ENCODE measurements at regions not wholly inside any gene's neighbourhood (a gene's known extent, or its start where the extent isn't known, plus 50 kb on each side); places are given as distances from the start of the nearest gene placed in this dataset.

DNA sequence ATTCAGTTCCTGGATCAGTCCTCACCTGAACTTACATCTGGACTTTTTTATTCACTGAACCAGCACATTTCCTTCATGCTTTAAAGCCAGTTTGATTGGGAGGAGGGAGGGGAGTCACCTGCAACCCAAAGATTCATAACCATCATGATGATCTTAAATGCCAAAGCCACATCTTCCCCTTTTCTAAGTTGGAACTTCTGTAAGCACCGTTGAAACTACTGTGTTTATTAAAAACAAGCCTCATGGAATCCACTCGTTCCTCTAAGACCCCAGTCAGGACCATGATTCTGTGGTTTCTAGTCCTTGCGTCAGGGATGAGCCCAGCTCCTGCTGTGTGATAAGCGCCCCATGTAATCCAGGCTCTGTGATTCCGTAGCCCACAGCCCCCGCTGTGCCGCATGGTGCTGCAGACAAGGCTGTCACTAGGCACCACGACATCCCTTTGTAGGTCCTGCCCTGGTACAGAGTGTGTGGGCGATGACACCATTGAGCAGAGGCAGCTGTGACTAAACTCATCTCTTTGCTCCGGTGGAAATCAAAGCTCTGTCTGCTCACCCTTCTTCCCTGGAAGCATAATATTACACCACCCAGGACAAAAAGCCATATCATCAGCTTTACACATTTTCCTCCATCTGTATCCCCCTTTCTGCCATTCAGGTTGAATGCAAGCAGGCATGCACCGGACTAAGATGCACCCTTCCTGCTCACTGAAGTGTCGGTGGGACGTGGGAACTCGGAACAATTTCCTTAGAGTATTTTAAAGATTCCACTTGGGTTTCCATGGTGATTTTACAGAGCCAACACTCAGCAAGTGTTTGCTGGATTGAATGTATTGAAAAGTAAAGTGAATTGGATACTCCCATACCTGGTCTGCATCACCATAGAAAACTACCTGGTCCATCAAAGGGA lies 132.0 kb upstream of the FSTL4 start:
- Mint-ChIP-seq H3K27me3 (peaks cover 29% of the 10 kb centered on the region), H3K27ac (no peak overlapping the region), H3K36me3 (ENCODE audit: insufficient read depth) (no peaks in the 10 kb centered on the region), H3K9me3 (ENCODE audit: low read depth) (no peaks in the 10 kb centered on the region), H3K4me1 (ENCODE audit: low read depth) (peaks cover 10% of the 10 kb centered on the region), H3K4me3 (ENCODE audit: low read depth) (no peak overlapping the region)
- TF ChIP-seq CTCF (IDR thresholded peaks at IDR 0.05; ENCODE audit: unreplicated experiment) = no peak
- no peak for DNase-seq (ENCODE audit: low spot score, unreplicated experiment)

- Mint-ChIP-seq H3K27me3 (peaks cover 22% of the 10 kb centered on the region), H3K27ac (no peak overlapping the region), H3K4me1 (ENCODE audit: low read depth) (peaks cover 10% of the 10 kb centered on the region), H3K4me3 (ENCODE audit: low read depth) (no peak overlapping the region), H3K9me3 (ENCODE audit: low read depth) (no peaks in the 10 kb centered on the region), H3K36me3 (ENCODE audit: insufficient read depth) (no peaks in the 10 kb centered on the region)
- DNase-seq (ENCODE audit: low spot score, unreplicated experiment) = no peak
- no peak for TF ChIP-seq CTCF (IDR thresholded peaks at IDR 0.05; ENCODE audit: unreplicated experiment)
These were observed 130.2 kb upstream of the FSTL4 start for GRCh38 chr5:133742431-133742988.

DNA sequence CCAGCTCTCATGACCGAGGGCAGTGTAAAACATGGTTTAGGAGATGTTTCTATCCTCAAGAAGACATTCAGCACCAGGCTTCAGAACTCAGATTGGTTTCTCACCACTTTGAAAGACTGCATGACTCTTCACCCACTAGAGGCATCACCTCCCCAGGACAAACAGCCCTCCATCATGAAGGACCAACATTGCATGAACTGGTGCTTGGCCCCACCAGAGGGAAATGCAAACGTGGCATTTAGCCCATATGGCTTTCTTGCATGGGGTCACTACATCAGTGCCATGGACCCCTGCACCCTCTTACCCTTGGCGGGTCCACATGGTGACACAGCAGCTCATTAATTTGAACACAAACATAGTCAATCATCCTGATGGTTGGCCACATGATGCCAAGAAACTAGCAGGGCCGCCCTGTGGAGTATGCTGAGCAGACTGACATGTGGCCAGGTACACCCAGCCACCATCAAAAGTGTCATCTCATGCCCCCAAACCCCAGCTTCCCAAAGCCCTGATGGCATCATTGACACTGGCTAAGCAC lies 129.5 kb upstream of the FSTL4 start:
- no peaks in the 10 kb centered on the region for H3K9me3 Mint-ChIP-seq (ENCODE audit: low read depth)
- no peak for DNase-seq (ENCODE audit: low spot score, unreplicated experiment)
- H3K36me3 Mint-ChIP-seq (ENCODE audit: insufficient read depth) = no peaks in the 10 kb centered on the region
- peaks cover 22% of the 10 kb centered on the region for H3K27me3 Mint-ChIP-seq
- no peak overlapping the region for H3K27ac Mint-ChIP-seq
- no peak for TF ChIP-seq CTCF (IDR thresholded peaks at IDR 0.05; ENCODE audit: unreplicated experiment)
- peaks cover 10% of the 10 kb centered on the region for H3K4me1 Mint-ChIP-seq (ENCODE audit: low read depth)
- H3K4me3 Mint-ChIP-seq (ENCODE audit: low read depth) = no peak overlapping the region

DNA sequence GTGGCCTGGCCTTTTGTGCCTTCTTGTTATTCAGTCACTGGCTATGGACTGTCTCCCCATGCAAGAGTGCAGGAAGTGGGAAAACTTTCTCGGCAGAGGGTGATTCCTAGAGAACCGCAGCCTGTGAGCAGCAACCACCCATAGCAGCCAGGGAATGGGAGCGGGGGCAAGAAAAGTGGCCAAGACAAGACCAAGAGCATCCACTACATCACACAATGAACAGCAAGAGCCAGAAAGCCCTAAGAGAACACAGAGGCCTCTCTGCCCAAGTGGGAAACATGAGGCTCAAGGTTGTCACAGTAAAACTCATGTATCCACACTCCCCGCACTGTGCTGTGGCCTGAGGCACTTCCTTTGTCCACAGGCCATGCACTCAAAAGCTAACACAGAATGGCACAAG lies 129.1 kb upstream of the FSTL4 start:
- no peak overlapping the region for H3K4me3 Mint-ChIP-seq (ENCODE audit: low read depth)
- peaks cover 10% of the 10 kb centered on the region for H3K4me1 Mint-ChIP-seq (ENCODE audit: low read depth)
- no peak for TF ChIP-seq CTCF (IDR thresholded peaks at IDR 0.05; ENCODE audit: unreplicated experiment)
- no peak for DNase-seq (ENCODE audit: low spot score, unreplicated experiment)
- no peaks in the 10 kb centered on the region for H3K9me3 Mint-ChIP-seq (ENCODE audit: low read depth)
- H3K27me3 Mint-ChIP-seq = peaks cover 22% of the 10 kb centered on the region
- no peak overlapping the region for H3K27ac Mint-ChIP-seq
- H3K36me3 Mint-ChIP-seq (ENCODE audit: insufficient read depth) = no peaks in the 10 kb centered on the region

- no peak for TF ChIP-seq CTCF (IDR thresholded peaks at IDR 0.05; ENCODE audit: unreplicated experiment)
- no peak overlapping the region for H3K27ac Mint-ChIP-seq
- peaks cover 24% of the 10 kb centered on the region for H3K27me3 Mint-ChIP-seq
- H3K4me1 Mint-ChIP-seq (ENCODE audit: low read depth) = peaks cover 3% of the 10 kb centered on the region
- no peak for DNase-seq (ENCODE audit: low spot score, unreplicated experiment)
- H3K9me3 Mint-ChIP-seq (ENCODE audit: low read depth) = peaks cover 3% of the 10 kb centered on the region
- no peak overlapping the region for H3K4me3 Mint-ChIP-seq (ENCODE audit: low read depth)
- peaks cover 2% of the 10 kb centered on the region for H3K36me3 Mint-ChIP-seq (ENCODE audit: insufficient read depth)
These were observed 126.9 kb upstream of the FSTL4 start for GRCh38 chr5:133739181-133739780.

All from progenitor cell of endocrine pancreas (in vitro differentiated cells).